Osteocyte (in vitro differentiated cells): ENCODE measurements at regions not wholly inside any gene's neighbourhood (a gene's known extent, or its start where the extent isn't known, plus 50 kb on each side); places are given as distances from the start of the nearest gene placed in this dataset.

Source experiments
- DNase-seq: peaks from one replicate; pipeline ENCODE4 v3.0.0; 2021; ENCODE audit warnings: mixed read lengths; ENCODE audit not compliant: unreplicated experiment; ENCODE audit errors: extremely low spot score
- H3K27ac Mint-ChIP-seq: one replicate; pipeline ENCODE4 v1.8.0; 2021; ENCODE audit warnings: mild to moderate bottlenecking, mixed read lengths; ENCODE audit not compliant: unreplicated experiment
- H3K27me3 Mint-ChIP-seq: one replicate; pipeline ENCODE4 v1.8.0; 2021; ENCODE audit warnings: mixed read lengths; ENCODE audit not compliant: unreplicated experiment
- H3K36me3 Mint-ChIP-seq: one replicate; pipeline ENCODE4 v1.8.0; 2021; ENCODE audit warnings: mixed read lengths; ENCODE audit not compliant: unreplicated experiment
- H3K4me1 Mint-ChIP-seq: one replicate; pipeline ENCODE4 v1.8.0; 2021; ENCODE audit warnings: mixed read lengths; ENCODE audit not compliant: unreplicated experiment
- H3K4me3 Mint-ChIP-seq: one replicate; pipeline ENCODE4 v1.8.0; 2021; ENCODE audit warnings: mild to moderate bottlenecking, moderate library complexity, mixed read lengths; ENCODE audit not compliant: unreplicated experiment
- H3K9me3 Mint-ChIP-seq: one replicate; pipeline ENCODE4 v1.8.0; 2021; ENCODE audit warnings: mixed read lengths; ENCODE audit not compliant: unreplicated experiment
- TF ChIP-seq, protein P1 (sequence below): fragments of 200-600 bp; sonication (generic); IDR thresholded peaks from 2 replicates; pipeline ENCODE4 v1.5.0; 2021; ENCODE audit warnings: antibody characterized with exemption, mild to moderate bottlenecking, moderate library complexity

DNA sequence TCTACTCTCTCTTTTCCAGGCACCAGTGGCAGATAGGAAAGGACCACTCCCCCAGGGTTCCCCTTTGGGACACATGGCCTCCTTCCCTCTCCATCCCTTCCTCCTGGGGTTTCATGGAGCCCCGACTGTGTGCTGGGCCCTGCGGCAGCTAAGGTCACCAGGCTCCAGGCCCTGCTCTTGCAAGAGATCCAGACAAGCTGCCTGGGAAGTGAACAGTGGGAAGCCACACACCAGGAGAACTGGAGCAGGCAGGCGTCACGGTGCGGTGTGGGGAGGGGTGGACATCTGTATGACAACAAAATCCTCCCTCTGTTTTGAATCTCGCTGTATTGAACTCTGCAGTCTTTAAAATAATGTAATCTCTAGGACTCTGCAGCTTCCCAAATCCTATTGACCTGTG is 330.1 kb downstream of the UQCRFS1 start:
- no peak for DNase-seq
- Mint-ChIP-seq H3K4me1 (peaks cover 28% of the 10 kb centered on the region), H3K27ac (peak overlapping the region; percentile 27), H3K9me3 (no peaks in the 10 kb centered on the region), H3K27me3 (no peaks in the 10 kb centered on the region), H3K36me3 (no peaks in the 10 kb centered on the region), H3K4me3 (no peak overlapping the region)
- TF ChIP-seq, protein P1, sequence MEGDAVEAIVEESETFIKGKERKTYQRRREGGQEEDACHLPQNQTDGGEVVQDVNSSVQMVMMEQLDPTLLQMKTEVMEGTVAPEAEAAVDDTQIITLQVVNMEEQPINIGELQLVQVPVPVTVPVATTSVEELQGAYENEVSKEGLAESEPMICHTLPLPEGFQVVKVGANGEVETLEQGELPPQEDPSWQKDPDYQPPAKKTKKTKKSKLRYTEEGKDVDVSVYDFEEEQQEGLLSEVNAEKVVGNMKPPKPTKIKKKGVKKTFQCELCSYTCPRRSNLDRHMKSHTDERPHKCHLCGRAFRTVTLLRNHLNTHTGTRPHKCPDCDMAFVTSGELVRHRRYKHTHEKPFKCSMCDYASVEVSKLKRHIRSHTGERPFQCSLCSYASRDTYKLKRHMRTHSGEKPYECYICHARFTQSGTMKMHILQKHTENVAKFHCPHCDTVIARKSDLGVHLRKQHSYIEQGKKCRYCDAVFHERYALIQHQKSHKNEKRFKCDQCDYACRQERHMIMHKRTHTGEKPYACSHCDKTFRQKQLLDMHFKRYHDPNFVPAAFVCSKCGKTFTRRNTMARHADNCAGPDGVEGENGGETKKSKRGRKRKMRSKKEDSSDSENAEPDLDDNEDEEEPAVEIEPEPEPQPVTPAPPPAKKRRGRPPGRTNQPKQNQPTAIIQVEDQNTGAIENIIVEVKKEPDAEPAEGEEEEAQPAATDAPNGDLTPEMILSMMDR = no peak

GRCh38 chr19:28881616-28882015 is 331.3 kb downstream of the UQCRFS1 start:
- no peak overlapping the region for H3K27ac Mint-ChIP-seq
- H3K9me3 Mint-ChIP-seq = no peaks in the 10 kb centered on the region
- peaks cover 28% of the 10 kb centered on the region for H3K4me1 Mint-ChIP-seq
- peaks cover 2% of the 10 kb centered on the region for H3K27me3 Mint-ChIP-seq
- no peak overlapping the region for H3K4me3 Mint-ChIP-seq
- no peaks in the 10 kb centered on the region for H3K36me3 Mint-ChIP-seq
- TF ChIP-seq, protein P1 = no peak
- no peak for DNase-seq

DNA sequence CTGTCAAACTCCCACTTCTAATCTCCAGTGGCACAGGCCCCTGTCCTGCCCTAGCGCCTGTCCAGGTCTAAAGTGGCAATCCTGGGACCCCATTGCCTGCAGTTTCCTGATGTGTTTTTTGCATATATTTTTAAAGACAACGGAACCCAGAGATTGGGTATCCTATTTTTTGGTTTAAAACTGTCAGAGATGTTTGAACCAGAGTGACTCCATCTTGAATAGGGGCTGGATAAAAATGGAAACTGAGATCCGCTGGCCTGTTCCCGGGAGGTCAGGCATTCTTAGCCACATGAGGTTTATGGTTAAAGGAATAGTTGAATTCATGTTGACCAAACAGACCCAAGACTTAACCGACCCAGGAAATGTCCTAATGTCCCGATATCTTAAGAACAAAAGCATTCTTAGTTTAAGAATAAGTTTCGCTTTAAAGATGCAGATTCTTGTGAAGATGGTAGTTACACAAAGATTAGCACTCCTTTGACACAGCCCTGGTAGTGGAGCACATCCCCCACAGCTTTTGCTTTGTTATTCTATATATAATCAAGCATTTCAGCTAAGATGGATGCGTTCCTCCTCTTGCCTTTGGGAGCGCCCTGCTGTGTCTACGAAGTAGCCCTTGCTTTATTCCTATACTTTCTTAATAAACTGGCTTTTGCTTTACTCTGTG is 332.1 kb downstream of the UQCRFS1 start:
- TF ChIP-seq, protein P1 = no peak
- H3K27me3 Mint-ChIP-seq = peaks cover 2% of the 10 kb centered on the region
- no peaks in the 10 kb centered on the region for H3K36me3 Mint-ChIP-seq
- DNase-seq = no peak
- no peak overlapping the region for H3K4me3 Mint-ChIP-seq
- H3K9me3 Mint-ChIP-seq = no peaks in the 10 kb centered on the region
- H3K27ac Mint-ChIP-seq = no peak overlapping the region
- peaks cover 25% of the 10 kb centered on the region for H3K4me1 Mint-ChIP-seq

- DNase-seq = peak; percentile 88
- peaks cover 19% of the 10 kb centered on the region for H3K4me1 Mint-ChIP-seq
- H3K36me3 Mint-ChIP-seq = no peaks in the 10 kb centered on the region
- TF ChIP-seq, protein P1 = peak; percentile 78
- H3K27me3 Mint-ChIP-seq = peaks cover 2% of the 10 kb centered on the region
- H3K4me3 Mint-ChIP-seq = no peak overlapping the region
- H3K27ac Mint-ChIP-seq = no peak overlapping the region
- no peaks in the 10 kb centered on the region for H3K9me3 Mint-ChIP-seq
Observed at GRCh38 chr19:28878862-28879566, 333.9 kb downstream of the UQCRFS1 start.

GRCh38 chr19:28876609-28877123 is 336.3 kb downstream of the UQCRFS1 start:
- H3K4me1 Mint-ChIP-seq = peaks cover 4% of the 10 kb centered on the region
- H3K36me3 Mint-ChIP-seq = no peaks in the 10 kb centered on the region
- TF ChIP-seq, protein P1 = no peak
- peaks cover 8% of the 10 kb centered on the region for H3K27me3 Mint-ChIP-seq
- no peak overlapping the region for H3K4me3 Mint-ChIP-seq
- H3K9me3 Mint-ChIP-seq = no peaks in the 10 kb centered on the region
- H3K27ac Mint-ChIP-seq = no peak overlapping the region
- DNase-seq = no peak
